GM18907 (cell line): ENCODE measurements at regions not wholly inside any gene's neighbourhood (a gene's known extent, or its start where the extent isn't known, plus 50 kb on each side); places are given as distances from the start of the nearest gene placed in this dataset.

Experiments used
- ATAC-seq: cut with Tn5 transposase; IDR thresholded peaks from one replicate; pipeline ENCODE4 v1.9.1; 2021; ENCODE audit warnings: mild to moderate bottlenecking, moderate library complexity; ENCODE audit not compliant: unreplicated experiment

DNA sequence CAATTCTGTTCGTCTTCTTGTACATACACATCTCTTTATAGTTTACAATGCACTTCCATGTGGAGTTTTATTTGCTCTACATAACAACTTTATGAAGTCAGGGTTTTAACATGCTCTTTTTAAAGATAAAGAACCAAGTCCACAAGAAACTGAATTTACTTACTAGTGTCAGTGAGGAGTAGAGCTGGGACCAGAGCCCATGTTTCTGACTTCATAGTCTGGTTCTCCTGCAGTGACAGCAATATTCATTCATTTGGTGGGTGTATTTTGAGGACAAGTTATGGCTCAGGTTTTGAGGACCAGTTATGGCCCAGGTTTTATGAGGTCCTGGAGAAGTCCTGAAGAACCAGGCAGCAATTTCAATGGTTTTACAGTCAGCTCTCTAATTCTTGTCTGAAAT lies 481.9 kb upstream of the TNC start:
- ATAC-seq, result no peak

- ATAC-seq, result no peak
Measured at GRCh38 chr9:115601434-115601833, 483.5 kb upstream of the TNC start.

DNA sequence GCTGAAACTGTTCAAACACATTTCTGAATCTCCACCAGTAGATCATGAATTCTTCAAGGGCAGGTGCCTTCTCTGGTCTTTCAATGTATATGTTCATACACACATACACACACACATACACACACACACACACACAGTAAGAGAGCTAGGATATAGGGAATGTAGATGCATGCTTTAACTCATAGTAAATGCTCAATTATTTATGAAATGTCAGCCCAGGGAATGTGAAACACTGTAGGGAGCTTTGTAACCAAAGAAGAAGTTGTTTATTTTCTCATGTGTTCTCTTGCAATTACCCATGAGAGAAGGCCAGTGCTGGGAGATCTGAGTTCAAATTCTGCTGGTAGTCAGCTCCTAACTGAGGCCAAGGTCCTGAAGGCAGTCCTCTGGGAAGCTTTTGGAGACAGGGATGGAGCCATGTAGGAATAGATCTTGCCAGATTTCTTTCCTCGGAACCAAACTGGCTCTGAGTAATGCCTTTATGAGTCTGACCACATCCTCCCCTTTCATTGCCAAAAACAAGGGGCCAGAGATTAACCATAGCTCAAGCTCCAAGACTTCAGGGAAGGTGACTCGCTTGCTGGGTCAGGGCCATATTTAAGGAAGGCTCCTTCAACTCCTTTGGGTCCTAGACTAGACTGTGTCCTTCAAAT lies 487.0 kb upstream of the TNC start:
- no peak for ATAC-seq

- ATAC-seq, result no peak
Measured at GRCh38 chr9:115606838-115607237, 488.9 kb upstream of the TNC start.

GRCh38 chr9:115614326-115614999 lies 496.5 kb upstream of the TNC start:
- no peak for ATAC-seq

GRCh38 chr9:115615000-115615401 lies 497.0 kb upstream of the TNC start:
- no peak for ATAC-seq

GRCh38 chr9:115615821-115616665 lies 498.1 kb upstream of the TNC start:
- no peak for ATAC-seq

DNA sequence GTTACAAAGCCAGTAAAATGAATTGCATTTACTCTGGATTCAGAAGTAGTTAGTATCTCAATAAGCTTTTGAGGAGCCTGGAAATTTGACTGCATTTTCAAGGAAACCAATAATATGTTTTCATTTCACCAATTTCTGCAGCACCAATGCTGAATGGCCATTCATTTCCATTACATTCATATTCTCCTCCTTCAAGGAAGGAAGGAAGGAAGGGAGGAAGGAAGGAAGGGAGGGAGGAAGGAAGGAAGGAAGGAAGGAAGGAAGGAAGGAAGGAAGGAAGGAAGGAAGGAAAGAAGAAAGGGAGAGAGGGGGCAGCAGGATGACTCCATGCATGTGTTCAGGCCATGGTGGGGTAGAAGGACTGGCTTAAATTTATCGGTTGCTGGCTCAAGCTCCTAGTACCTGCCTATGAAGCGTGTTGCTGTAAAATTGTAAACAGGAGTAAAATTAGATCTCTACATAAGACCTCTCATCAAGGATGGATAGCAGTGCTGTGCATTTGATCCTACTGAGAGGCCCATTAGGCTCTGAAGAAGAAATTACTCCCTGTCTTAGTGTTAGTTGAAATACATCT lies 498.8 kb upstream of the TNC start:
- ATAC-seq, result no peak

GRCh38 chr9:115625251-115625650 lies 507.3 kb upstream of the TNC start:
- no peak for ATAC-seq

- ATAC-seq, result no peak
Measured at GRCh38 chr9:115625954-115626353, 508.0 kb upstream of the TNC start.

GRCh38 chr9:115627511-115627910 lies 509.6 kb upstream of the TNC start:
- no peak for ATAC-seq

- ATAC-seq, result no peak
Measured at GRCh38 chr9:115628426-115628825, 510.5 kb upstream of the TNC start.

GRCh38 chr9:115629879-115630840 lies 512.2 kb upstream of the TNC start:
- ATAC-seq, result no peak

DNA sequence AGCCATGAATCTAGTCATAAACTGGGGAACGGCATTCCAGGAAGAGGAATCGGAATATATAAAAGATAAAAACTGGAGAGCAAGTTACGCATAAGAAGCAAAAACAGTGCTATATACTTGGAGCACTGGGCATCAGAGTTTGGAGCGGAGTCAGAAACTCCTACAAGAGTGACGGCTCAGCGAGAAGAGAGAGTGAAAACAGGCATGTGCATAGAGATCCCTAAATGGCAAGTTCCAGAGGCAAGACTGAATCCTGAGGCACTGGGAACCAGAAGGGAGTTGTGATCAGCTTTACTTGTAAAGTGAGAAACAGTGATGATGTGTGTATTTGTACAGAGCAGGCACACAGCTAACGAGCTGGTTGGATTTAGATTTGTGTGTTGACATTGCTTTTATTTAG lies 514.4 kb upstream of the TNC start:
- no peak for ATAC-seq

- ATAC-seq, result no peak
Measured at GRCh38 chr9:115633104-115633503, 515.1 kb upstream of the TNC start.

- ATAC-seq, result no peak
Measured at GRCh38 chr9:115635680-115636383, 517.8 kb upstream of the PAPPA start.

GRCh38 chr9:115636596-115636995 lies 517.0 kb upstream of the PAPPA start:
- no peak for ATAC-seq

- no peak for ATAC-seq
Measured at GRCh38 chr9:115637661-115638060, 515.9 kb upstream of the PAPPA start.

DNA sequence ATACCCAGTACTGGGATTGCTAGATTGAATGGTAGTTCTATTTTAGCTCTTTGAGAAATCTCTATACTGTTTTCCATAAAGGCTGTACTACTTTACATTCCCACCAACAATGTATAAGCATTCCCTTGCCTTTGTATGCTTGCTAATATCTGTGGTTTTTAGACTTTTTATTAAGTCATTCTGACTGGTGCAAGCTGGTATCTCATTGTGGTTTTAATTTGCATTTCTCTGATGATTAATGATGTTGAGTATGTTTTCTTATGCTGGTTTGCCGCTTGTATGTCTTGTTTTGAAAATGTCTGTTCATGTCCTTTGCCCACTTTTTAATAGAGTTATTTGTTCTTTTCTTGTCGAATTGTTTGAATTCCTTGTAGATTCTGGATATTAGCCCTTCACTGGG lies 512.7 kb upstream of the PAPPA start:
- ATAC-seq, result no peak

DNA sequence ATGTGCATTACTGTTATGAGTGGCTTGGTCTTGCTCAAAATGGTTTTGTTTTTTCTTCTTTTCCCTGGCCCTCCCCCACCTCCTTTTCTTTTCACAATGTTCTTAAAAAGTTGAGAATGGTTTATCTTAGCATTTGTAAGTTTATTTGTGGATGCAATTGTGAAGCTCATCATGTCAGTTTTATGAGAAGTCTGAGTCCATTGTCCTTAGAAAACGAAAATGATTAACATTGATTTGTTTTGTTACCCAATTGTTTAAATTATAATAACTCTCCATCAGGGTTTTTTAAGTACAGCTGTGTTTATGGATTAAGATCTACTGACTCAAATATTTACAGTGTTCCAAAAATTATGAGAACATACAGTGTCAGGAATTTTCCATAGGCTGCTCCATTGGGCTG lies 511.3 kb upstream of the PAPPA start:
- no peak for ATAC-seq
